Fibroblast of skin of left quadriceps (primary cell): ENCODE measurements at regions not wholly inside any gene's neighbourhood (a gene's known extent, or its start where the extent isn't known, plus 50 kb on each side); places are given as distances from the start of the nearest gene placed in this dataset.
"Not testable (repeated sequence)": the region's sequence is repeated elsewhere in the genome, so short reads cannot be mapped to it uniquely, and the experiment has no call there.

Source experiments
- DNase-seq, 2 experiments: peaks; one replicate each; pipeline ENCODE4 v3.0.0-alpha.2; 2013; ENCODE audit warnings: low read depth in 2 of 2

DNA sequence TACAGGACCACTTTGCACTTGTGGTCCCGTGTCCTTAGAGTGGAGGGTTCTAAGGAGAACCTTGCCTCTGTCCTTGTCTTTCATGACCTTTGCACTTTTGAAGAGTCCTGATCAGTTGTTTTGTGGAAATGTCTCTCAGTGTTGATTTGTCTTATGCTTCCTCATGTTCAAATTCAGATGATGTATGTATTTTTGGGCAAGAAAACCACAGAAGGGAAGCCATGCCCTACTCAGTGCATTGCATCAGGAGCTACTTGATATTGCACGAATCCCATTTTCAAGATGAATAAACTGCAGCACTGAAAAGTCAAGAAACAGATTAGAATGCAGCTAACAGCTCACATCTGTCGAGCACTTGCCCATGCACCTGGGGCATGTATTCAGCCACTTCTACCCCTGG lies 152.2 kb downstream of the INHBB start:
- no peak for DNase-seq

GRCh38 chr2:120498576-120499394 lies 152.8 kb downstream of the INHBB start:
- DNase-seq = no peak

DNA sequence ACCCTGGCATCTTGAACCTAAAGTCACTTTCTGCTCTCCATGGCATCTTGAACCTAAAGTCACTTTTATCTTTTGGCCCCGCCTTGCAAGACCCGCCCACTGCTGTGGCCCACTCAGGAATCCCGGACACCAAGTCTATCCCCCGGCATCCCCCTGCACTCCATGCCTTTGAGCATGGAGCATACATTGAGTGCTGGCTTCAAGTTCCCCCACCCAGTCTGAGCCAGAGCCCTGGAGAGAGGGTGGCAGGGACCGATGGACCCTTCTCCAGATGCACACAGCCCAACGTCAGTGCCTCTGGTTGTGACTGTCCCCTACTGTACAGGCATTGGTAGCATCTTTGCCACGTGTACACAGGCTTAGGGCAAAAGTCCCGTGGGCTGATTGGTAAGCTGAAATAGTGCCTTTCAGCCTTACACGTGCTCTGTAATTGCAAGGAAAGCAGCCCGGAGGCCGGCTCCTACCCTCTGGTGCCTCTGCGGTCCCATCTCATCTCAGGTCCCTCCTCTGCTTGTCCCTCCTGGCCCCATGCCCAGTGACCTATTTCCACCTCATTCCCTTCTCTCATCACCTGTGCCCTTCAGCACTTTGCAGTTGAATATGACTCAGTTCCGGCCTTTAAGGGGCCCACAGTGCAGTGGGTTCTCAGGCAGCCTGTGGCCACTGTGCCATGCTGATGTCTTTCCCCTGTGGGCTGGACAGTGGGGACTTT lies 154.0 kb downstream of the INHBB start:
- no peak for DNase-seq

DNA sequence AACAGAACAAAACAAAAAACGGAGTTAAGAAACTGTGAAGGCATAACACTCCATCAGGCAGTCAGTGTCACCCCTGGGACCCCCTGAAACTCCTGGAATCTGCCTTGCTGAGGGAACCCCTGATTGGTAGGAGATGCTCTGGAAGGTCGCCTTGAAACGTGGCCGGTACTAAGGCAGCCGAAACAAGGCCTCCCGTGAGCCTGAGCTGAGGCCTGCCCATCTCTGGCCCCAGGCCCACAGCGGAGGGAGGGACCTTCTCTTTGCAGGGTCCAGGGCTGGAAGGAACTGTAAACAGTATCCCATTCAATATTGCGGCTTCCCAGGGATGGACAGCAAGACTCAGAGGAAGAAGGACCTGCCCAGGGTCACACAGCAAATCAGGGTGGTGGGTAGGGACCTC lies 155.7 kb downstream of the INHBB start:
- DNase-seq = no peak

- no peak for DNase-seq
These were observed 156.4 kb downstream of the INHBB start for GRCh38 chr2:120502357-120502756.

DNA sequence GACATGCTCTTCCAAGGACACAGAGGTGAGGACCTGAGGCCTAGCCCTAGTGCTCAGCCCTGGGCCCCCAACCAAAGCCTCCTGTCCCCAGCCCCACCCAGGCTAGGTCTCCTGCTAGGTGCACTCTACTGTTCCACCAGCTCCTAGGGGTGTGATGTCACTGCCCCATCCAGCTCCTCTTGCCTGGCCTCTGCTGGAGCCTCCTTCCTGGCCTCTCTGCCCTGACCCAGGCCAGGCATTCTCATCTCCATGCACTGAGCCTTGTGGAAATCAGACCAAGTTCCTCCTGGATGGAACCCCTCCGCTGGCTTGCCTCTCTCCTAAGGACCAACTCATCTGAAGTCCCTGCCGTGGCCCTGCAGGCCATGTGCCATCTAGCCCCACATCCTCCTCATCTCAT lies 156.8 kb downstream of the INHBB start:
- no peak for DNase-seq

- DNase-seq = no peak
These were observed 157.4 kb downstream of the INHBB start for GRCh38 chr2:120503206-120503792.

GRCh38 chr2:120503793-120504571 lies 158.0 kb downstream of the INHBB start:
- peak in 1 of 2 experiments; percentile 8 for DNase-seq

DNA sequence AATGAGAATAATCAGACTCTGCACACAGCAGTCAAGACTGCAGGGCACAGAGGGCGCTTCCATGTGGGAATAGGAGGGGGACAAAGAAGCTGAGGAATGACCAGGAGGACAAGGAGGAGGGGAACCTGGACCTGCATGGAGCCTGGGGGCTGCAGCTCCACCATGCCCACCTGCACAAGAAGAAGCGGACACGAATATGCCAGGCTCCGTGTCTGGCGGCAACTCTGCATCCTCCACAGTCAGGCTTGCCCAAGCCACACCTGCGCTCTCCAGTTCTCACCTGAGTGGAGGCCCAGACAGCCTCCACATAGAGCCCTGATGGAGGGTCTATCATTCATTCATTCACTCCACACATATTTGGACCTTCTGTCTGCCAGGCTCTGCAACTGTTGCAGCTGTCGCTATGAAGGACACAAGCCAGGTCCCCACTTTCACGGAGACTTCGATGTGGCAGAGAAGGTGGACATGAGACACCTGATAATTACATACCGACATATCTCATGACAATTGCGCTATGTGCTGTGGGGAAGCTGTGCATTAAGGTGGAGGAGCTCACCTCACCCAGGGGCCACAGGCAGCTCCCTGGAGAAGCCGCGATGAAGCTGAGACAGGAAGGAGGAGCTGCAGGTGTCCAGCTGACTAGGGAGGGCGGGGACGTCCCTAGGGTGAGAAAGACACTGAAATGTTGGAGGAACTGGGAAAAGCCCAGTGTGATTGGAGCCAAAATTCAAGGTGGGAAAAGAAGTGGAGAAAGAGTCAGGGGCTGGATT lies 159.2 kb downstream of the INHBB start:
- no peak for DNase-seq

DNA sequence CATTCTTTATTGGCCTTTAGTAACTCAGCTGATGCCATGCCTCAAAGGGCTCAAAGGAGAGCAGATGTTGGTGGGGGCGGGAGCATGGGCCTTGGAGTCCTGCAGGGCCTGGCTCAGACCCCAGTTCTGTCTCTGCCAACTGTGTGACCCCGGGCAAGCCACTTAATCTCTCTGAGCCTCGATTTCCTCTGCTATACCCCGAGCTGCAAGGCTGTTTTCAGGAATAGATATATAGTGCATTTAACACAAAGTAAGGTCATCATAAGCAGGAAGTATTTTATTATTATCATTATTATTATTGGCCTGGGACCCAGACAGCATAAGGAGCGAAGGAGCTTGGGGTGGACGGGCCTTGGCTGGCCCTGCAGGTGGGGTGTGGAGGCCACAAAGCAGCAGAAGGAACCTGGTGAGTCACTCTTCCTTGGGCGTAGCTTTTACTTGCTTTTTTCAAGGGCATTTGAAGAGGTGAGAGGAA lies 162.7 kb downstream of the INHBB start:
- no peak for DNase-seq

DNA sequence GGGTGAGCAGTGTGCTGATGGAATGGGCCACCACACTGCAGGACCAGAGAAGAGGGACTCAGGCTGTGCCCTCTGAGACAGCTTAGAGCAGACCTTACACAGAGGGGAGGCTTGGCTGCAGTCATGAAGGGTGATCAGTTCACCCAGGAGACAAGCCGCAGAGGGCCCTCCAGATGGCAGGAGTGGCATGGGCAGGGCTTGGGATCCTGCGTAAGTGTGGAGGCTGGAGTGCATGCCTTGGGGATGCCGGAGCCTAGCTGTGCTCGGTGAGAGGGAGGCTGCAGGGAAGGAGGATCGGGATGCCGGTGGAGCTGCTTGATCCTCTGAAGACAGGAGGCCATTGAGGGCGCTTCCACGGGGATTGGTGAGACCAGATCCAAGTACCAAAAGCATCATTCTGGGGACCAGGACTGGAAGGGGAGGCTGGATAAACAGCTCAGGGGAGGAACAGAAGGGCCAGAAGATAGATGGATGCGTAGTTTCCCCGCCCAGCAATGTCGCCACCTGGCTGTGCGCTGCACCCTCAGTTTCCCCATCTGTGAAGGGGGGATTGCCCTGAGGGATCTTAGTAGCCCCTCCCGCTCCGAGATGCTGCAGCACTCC lies 163.4 kb downstream of the INHBB start:
- no peak for DNase-seq

GRCh38 chr2:120509991-120510735 lies 164.2 kb downstream of the INHBB start:
- no peak for DNase-seq

DNA sequence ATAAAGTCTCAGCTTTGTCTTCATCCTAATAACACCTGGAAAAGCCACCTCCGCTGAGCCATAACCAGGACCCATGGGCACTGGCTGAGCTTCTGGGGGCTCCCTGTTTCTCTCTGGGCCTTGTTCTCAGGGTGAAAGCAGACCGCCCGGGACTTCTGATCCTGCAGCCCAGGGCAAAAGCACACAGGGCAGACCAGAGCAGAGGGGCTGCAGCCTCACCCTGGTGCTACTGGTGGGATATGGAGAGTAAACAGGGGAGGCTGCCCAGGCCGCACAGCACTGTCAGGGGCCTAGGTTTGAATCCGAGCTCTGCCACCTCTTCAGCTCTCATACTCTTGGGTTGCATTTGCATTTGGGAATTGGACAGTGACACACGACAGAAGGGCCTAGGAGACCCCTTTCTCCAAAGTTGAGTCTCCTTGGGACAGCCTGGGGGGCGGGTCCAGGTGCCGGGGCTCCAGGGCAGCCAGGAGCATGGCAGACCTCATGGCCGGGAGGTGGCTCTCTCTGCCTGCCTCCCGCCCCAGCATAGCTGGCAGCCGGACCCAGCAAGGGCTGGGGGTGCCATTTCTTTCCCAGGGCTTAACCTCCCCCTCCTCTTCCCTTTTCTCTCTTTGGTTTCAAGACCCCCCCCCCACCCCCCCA lies 164.9 kb downstream of the INHBB start:
- DNase-seq = no peak

GRCh38 chr2:120511536-120511935 lies 165.6 kb downstream of the INHBB start:
- no peak for DNase-seq

DNA sequence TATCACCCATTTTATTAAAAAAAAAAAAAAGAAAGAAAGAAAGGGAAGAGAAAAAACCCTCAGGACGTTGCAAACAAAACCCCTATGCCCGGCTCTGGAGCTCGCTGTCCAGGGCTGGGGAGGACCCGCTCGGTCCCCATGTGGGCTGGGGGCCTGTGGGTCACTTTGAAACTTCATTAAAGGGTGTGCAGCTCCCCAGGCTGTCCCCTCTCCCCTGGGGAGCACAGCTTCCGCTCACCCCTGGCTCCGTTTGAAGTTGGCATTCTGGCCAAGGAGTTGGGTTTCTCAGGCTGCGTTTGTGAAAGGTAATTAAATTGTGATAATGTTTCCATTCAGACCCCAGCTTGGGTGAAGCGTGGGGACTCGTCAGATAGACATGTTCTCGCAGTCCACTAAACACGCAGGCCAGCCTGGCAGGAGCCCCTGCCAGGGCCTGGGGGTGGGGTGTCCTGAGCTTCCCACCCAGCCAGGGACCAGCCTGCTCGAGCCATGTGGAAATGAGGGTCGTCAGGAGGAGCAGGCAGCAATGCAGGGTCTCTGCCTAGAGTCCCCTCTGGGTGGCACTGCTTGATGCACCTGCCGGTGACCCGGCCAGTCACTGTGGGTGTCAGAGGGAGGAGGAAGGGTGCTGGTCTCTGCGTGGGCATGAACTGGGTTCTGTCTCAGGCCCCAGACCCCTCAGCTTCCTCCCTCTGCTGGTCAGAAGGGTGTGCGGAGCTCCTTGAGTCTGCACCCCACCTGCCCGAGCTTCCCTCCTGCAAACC lies 166.2 kb downstream of the INHBB start:
- DNase-seq = no peak

DNA sequence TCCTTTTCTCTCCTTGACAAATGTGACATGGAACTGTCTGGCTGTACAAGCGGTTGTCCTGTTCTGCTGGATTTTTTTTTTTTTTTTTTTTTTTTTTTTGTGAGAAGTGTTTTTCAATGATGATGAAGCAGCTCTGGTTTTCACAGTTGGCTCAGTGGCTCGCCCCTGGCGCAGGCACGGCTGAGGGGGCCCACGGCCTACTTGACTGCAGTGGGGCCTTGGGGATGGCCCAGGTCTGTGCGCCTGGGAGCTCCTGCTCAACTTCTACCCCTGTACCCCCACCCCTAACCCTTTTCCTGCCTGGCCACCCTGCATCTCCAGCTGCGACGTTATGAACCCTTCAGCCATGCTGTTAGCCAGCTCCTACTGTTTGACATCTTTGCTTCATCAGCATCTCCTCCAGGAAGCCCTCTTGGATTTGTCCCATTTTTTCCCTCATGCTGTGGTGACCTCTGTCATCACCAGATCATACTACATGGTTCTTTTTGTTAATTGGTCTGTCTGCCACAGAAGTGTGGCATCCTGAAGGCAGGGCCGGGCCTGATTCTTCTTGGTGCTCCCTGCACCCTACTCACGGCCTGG lies 167.9 kb downstream of the INHBB start:
- no peak for DNase-seq

GRCh38 chr2:120514521-120514920 lies 168.6 kb downstream of the INHBB start:
- DNase-seq = no peak

DNA sequence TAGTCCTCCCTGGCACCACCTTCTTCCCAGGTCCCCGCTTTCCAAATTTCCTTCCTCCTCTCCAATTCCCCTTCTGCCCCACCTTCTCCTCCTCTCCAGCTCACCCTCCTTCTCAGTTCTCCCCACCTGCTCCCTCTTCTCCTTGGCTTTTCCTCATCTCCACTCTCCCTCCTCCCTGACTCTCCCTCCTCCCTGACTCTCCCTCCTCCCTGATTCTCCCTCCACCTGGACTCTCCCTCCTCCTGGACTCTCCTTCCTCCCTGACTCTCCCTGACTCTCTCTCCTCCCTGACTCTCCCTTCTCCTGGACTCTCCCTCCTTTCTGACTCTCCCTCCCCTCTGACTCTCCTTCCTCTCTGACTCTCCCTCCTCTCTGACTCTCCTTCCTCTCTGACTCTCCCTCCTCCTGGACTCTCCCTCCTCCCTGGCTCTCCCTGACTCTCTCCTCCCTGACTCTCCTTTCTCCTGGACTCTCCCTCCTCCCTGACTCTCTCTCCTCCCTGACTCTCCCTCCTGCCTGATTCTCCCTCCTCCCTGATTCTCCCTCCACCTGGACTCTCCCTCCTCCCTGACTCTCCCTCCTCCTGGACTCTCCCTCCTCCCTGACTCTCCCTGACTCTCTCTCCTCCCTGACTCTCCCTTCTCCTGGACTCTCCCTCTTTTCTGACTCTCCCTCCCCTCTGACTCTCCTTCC lies 169.3 kb downstream of the INHBB start:
- DNase-seq = not testable (repeated sequence)
